Testis (tissue), 2 donors: ENCODE measurements at regions not wholly inside any gene's neighbourhood (a gene's known extent, or its start where the extent isn't known, plus 50 kb on each side); places are given as distances from the start of the nearest gene placed in this dataset.

Experiments
- DNase-seq: peaks from one replicate; pipeline ENCODE4 v3.0.0-alpha.2; 2019
- H3K27ac ChIP-seq, 2 donors: fragments of 200-600 bp; sonication (generic); one replicate each; pipeline ENCODE4 v1.5.1; 2019
- H3K27me3 ChIP-seq: fragments of 200-600 bp; sonication (generic); one replicate; pipeline ENCODE4 v1.5.1; 2019
- H3K36me3 ChIP-seq: fragments of 200-600 bp; sonication (generic); one replicate; pipeline ENCODE4 v1.5.1; 2017; ENCODE audit warnings: low read depth; ENCODE audit errors: missing control alignments
- H3K4me1 ChIP-seq: fragments of 200-600 bp; sonication (generic); one replicate; pipeline ENCODE4 v1.5.1; 2019
- H3K4me3 ChIP-seq, 2 donors: fragments of 200-600 bp; sonication (generic); one replicate each; pipeline ENCODE4 v1.5.1; 2017 to 2019
- H3K9me3 ChIP-seq: fragments of 200-600 bp; sonication (generic); one replicate; pipeline ENCODE4 v1.5.1; 2017
- POLR2A ChIP-seq: fragments of 450-650 bp; IDR thresholded peaks from one replicate; pipeline ENCODE4 v1.6.1; 2017; ENCODE audit warnings: antibody characterized with exemption, mild to moderate bottlenecking, moderate library complexity
- WGBS, 2 donors: methylation state at CpG; one replicate each; pipeline ENCODE4 v1.1.5; 2018; 5-methylcytosine and 5-hydroxymethylcytosine counted together
- intact Hi-C: fragments of 100-400 bp; cut with DNase I; formaldehyde crosslinking; loops from one replicate; pipeline ENCODE4 v1.15.1; 2023; ENCODE audit warnings: low total_unique reads
- TF ChIP-seq, protein P1 (sequence below), 3 experiments: fragments of 450-650 bp in 2 of 3; fragments of 200-600 bp in 1 of 3; sonication (generic) in 1 of 3; IDR thresholded peaks; one replicate each; pipeline ENCODE4 v1.5.1; 2016 to 2019; ENCODE audit warnings: antibody characterized with exemption in 3 of 3, mild to moderate bottlenecking in 2 of 3, moderate library complexity in 1 of 3

DNA sequence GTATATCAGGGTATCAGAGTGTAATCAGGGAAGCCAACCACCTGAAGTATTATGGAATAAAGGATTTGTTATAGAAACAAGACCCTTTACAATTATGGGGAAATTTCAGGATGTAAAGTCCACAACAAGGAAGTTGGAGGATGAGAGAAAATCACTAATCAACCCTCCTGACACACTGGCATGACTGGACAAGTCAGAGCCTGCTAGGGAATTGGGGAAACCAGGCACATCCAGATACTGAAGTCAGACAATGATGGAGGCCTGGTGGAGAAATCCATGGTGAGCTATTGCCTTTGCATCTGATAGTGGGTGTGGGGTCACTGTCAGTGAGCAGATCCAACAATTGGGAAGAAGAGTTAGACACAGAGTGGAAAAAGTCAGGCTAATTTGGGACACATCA is 158.8 kb upstream of the FBXO11 start:
- H3K4me3 ChIP-seq: no peak overlapping the region
- intact Hi-C loops: no loop called here
- no peaks in the 10 kb centered on the region for H3K4me1 ChIP-seq
- no peak for DNase-seq
- no peak for TF ChIP-seq POLR2A
- TF ChIP-seq, protein P1, sequence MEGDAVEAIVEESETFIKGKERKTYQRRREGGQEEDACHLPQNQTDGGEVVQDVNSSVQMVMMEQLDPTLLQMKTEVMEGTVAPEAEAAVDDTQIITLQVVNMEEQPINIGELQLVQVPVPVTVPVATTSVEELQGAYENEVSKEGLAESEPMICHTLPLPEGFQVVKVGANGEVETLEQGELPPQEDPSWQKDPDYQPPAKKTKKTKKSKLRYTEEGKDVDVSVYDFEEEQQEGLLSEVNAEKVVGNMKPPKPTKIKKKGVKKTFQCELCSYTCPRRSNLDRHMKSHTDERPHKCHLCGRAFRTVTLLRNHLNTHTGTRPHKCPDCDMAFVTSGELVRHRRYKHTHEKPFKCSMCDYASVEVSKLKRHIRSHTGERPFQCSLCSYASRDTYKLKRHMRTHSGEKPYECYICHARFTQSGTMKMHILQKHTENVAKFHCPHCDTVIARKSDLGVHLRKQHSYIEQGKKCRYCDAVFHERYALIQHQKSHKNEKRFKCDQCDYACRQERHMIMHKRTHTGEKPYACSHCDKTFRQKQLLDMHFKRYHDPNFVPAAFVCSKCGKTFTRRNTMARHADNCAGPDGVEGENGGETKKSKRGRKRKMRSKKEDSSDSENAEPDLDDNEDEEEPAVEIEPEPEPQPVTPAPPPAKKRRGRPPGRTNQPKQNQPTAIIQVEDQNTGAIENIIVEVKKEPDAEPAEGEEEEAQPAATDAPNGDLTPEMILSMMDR (IDR thresholded peaks at IDR 0.05): no peak
- H3K9me3 ChIP-seq: no peaks in the 10 kb centered on the region
- no peaks in the 10 kb centered on the region for H3K36me3 ChIP-seq
- no peak overlapping the region for H3K27ac ChIP-seq
- H3K27me3 ChIP-seq: no peaks in the 10 kb centered on the region

DNA sequence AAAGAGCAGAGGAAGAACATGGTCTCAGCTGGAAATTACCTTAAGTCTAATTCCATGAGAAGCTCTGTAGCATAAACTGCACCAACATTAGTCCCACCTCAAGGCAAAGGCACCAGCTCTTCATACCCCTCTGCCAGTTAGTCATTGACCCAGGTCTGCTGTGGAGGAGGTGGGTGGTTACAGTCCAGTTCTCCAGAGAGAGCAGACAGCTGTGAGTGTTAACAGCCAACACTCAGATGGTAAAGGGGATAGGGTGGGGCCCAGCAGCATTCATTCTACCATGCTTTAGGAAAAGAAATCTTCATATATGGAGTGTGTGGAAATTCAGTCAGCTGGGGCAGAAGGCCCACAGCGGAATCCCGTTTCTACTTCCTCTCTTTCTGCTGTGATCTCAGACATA is 159.7 kb upstream of the FBXO11 start:
- 82 to 91% methylated on average over 2 of the region's 2 CpGs for WGBS, 2 donors
- Histone ChIP-seq H3K4me1 (no peaks in the 10 kb centered on the region), H3K27me3 (no peaks in the 10 kb centered on the region), H3K27ac (no peak overlapping the region), H3K9me3 (no peaks in the 10 kb centered on the region), H3K36me3 (no peaks in the 10 kb centered on the region), H3K4me3 (no peak overlapping the region)
- no peak for DNase-seq
- intact Hi-C loops: no loop called here
- TF ChIP-seq, protein P1 (IDR thresholded peaks at IDR 0.05): no peak
- TF ChIP-seq POLR2A: no peak

DNA sequence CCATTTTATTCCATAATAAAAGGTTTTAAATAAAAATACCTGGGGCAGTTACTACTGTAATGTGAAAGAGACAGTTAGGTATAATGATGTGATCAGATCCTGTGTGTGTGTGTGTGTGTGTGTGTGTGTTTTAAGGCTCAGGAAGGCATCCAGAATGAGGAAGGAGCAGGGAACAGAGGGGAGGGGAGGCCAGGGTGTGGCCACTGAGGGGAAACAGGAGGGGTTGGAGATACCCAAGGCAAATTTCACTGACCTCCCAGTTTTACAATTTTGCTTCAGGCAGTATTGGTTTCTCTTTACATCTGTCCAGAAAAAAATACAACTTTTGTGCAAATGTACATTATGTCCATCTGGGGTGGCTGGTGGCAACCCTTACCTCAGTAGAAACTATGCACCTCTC is 163.5 kb upstream of the FBXO11 start:
- intact Hi-C loops: no loop called here
- no peaks in the 10 kb centered on the region for H3K9me3 ChIP-seq
- H3K27me3 ChIP-seq: no peaks in the 10 kb centered on the region
- DNase-seq: no peak
- TF ChIP-seq, protein P1 (IDR thresholded peaks at IDR 0.05): no peak
- TF ChIP-seq POLR2A: no peak
- no peak overlapping the region for H3K4me3 ChIP-seq
- no peak overlapping the region for H3K27ac ChIP-seq
- no peaks in the 10 kb centered on the region for H3K4me1 ChIP-seq
- H3K36me3 ChIP-seq: no peaks in the 10 kb centered on the region

DNA sequence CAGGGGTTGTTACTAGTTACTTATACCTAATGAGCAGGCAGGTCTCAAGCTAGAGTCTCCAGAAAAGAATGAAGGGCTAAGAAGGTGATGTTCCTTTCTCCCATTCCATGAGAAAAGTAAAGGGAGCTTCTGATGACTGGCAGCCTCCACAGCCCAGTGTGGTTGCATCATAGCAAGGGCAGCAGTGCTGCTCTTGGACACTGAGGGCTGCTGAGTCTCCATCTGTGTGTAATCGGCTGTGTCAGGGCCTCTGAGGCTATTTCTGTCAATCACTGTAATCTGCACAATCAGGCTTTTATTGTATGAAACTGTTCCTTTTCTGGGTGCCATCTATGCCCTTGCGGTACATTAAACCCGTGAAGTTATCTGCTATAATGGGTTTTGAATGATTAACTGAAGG is 164.1 kb upstream of the FBXO11 start:
- no peak for DNase-seq
- H3K9me3 ChIP-seq: no peaks in the 10 kb centered on the region
- H3K36me3 ChIP-seq: no peaks in the 10 kb centered on the region
- no peak for TF ChIP-seq POLR2A
- TF ChIP-seq, protein P1 (IDR thresholded peaks at IDR 0.05): no peak
- H3K4me1 ChIP-seq: no peaks in the 10 kb centered on the region
- 88 to 95% methylated on average over 3 of the region's 3 CpGs for WGBS, 2 donors
- intact Hi-C loops: no loop called here
- H3K27me3 ChIP-seq: no peaks in the 10 kb centered on the region
- no peak overlapping the region for H3K27ac ChIP-seq
- no peak overlapping the region for H3K4me3 ChIP-seq

DNA sequence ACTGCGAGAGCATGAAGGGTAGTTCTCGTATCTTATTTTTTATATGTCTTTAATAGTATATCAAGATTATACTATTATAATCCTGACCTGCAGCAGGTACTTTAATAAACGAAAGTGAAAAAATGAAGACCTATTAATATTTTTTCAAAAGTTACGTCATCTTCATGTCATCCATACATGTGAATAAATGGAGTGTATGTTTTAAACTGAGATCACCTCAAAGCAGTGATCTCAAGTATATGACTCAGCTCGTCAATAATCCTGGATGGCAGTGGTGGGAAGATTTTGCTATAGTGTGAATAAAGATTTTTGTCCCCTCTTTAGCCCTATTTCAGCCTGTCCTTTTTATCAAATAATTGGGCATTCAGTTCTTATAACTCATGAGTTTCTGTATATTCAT is 166.3 kb upstream of the FBXO11 start:
- no peaks in the 10 kb centered on the region for H3K27me3 ChIP-seq
- no peak for DNase-seq
- no peaks in the 10 kb centered on the region for H3K9me3 ChIP-seq
- intact Hi-C loops: no loop called here
- H3K27ac ChIP-seq: no peak overlapping the region
- no peaks in the 10 kb centered on the region for H3K36me3 ChIP-seq
- H3K4me3 ChIP-seq: no peak overlapping the region
- H3K4me1 ChIP-seq: no peaks in the 10 kb centered on the region
- no peak for TF ChIP-seq POLR2A
- TF ChIP-seq, protein P1 (IDR thresholded peaks at IDR 0.05): no peak
- 89 to 94% methylated on average over 5 of the region's 5 CpGs for WGBS, 2 donors
